Kidney (tissue), 13 donors: ENCODE measurements at regions not wholly inside any gene's neighbourhood (a gene's known extent, or its start where the extent isn't known, plus 50 kb on each side); places are given as distances from the start of the nearest gene placed in this dataset.

Experiments used
- DNase-seq, 5 donors: peaks; one replicate each; pipeline ENCODE4 v3.0.0-alpha.2; 2013 to 2020
- FAIRE-seq: peaks from 2 replicates; lab custom pipeline; 2012; peaks lifted over from hg19 to GRCh38; lab: Jason Lieb, UNC
- H3K27ac ChIP-seq, 2 donors: one replicate each; pipeline ENCODE4 v1.7.0; 2013; ENCODE audit warnings: low read depth in 2 of 2, low read length in 2 of 2, inconsistent platforms in 1 of 2
- H3K27me3 ChIP-seq: one replicate; pipeline ENCODE4 v1.7.1; 2013; ENCODE audit warnings: low read length, inconsistent platforms; ENCODE audit not compliant: control insufficient read depth, insufficient read depth
- H3K36me3 ChIP-seq, 3 donors: one replicate each; pipeline versions ENCODE4 v1.7.0 to v1.7.1; 2013; ENCODE audit warnings: low read length in 3 of 3, control low read depth in 1 of 3, inconsistent platforms in 1 of 3; ENCODE audit not compliant: insufficient read depth in 3 of 3, control insufficient read depth in 2 of 3
- H3K4me1 ChIP-seq, 3 donors: one replicate each; pipeline versions ENCODE4 v1.7.0 to v1.7.1; 2013; ENCODE audit warnings: low read length in 3 of 3, inconsistent platforms in 1 of 3, low read depth in 1 of 3; ENCODE audit not compliant: control insufficient read depth in 2 of 3, insufficient read depth in 2 of 3
- H3K4me3 ChIP-seq, 3 donors: one replicate each; pipeline versions ENCODE4 v1.7.0 to v1.8.1; 2013; ENCODE audit warnings: low read length in 3 of 3, control low read depth in 1 of 3, inconsistent platforms in 1 of 3
- H3K9ac ChIP-seq, 3 donors: one replicate each; pipeline versions ENCODE4 v1.7.0 to v1.7.1; 2013; ENCODE audit warnings: low read length in 3 of 3, control low read depth in 1 of 3, inconsistent platforms in 1 of 3
- H3K9me3 ChIP-seq, 3 donors: one replicate each; pipeline versions ENCODE4 v1.7.0 to v1.7.1; 2013; ENCODE audit warnings: low read length in 3 of 3, control low read depth in 1 of 3, inconsistent platforms in 1 of 3; ENCODE audit not compliant: control insufficient read depth in 2 of 3, insufficient read depth in 1 of 3
- intact Hi-C: fragments of 100-400 bp; cut with DNase I; formaldehyde crosslinking; loops from one replicate; pipeline ENCODE4 v1.11.1; 2022
- TF ChIP-seq, protein P1 (sequence below): IDR thresholded peaks from 3 replicates; pipeline ENCODE4 v1.5.1; 2012; ENCODE audit warnings: mild to moderate bottlenecking, moderate library complexity, borderline replicate concordance; ENCODE audit not compliant: insufficient read depth; ENCODE audit errors: extremely low read depth
- donor health status: control.
- donor health status: control.
- donor health status: control.
- donor health status: control.
- donor health status: control.
- donor health status: DM: yes; HTN: yes; CAD: no.
- donor health status: Normal renal cell carcinoma (clear cell type).

DNA sequence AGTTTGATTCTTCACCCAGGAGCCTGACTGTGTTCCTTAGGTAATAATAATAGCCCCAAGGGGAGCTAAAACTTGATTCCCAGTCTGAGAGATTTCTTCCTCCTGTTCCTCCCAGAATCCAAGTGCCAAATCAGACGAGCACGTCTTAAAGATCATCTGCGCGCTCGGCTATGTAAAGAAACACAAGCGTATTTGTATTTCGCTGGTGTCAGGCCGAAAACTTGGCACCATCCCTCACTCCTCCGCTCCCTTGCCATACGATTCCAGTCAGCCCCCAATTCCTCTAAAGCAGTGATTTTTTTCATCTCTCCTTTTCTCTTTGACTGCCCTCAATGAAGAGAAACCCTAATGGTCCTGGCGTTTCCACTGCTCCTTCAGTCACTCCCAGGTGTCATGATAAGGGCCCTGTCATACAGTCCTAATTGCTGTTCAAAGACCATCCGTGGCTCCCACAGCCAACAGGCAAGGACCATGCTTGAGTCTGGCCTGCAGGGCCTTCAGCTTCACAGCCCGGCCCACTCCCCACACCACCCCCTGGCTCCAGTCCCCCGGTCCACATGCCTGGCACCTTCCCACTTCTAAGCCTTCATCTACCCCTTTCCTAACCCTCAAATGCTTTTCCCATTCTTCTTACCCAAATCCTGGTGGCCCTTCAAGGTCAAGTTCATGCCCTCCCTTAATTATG, 130.8 kb upstream of the ID2 start:
- Histone ChIP-seq H3K4me3 (no peak overlapping the region), H3K4me1 (no peaks in the 10 kb centered on the region), H3K36me3 (no peaks in the 10 kb centered on the region), H3K27ac (no peak overlapping the region), H3K9me3 (no peaks in the 10 kb centered on the region), H3K27me3 (no peaks in the 10 kb centered on the region), H3K9ac (no peak overlapping the region)
- FAIRE-seq (no peak), DNase-seq (peak in 1 of 5 donors; percentile 6)
- intact Hi-C loops, result no loop called here
- TF ChIP-seq, protein P1, sequence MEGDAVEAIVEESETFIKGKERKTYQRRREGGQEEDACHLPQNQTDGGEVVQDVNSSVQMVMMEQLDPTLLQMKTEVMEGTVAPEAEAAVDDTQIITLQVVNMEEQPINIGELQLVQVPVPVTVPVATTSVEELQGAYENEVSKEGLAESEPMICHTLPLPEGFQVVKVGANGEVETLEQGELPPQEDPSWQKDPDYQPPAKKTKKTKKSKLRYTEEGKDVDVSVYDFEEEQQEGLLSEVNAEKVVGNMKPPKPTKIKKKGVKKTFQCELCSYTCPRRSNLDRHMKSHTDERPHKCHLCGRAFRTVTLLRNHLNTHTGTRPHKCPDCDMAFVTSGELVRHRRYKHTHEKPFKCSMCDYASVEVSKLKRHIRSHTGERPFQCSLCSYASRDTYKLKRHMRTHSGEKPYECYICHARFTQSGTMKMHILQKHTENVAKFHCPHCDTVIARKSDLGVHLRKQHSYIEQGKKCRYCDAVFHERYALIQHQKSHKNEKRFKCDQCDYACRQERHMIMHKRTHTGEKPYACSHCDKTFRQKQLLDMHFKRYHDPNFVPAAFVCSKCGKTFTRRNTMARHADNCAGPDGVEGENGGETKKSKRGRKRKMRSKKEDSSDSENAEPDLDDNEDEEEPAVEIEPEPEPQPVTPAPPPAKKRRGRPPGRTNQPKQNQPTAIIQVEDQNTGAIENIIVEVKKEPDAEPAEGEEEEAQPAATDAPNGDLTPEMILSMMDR, result no peak

- H3K27me3 ChIP-seq, result no peaks in the 10 kb centered on the region
- TF ChIP-seq, protein P1, result no peak
- no peaks in the 10 kb centered on the region for H3K36me3 ChIP-seq
- no peak for FAIRE-seq
- no peaks in the 10 kb centered on the region for H3K9me3 ChIP-seq
- peak in 2 of 5 donors; percentile 5 to 18 for DNase-seq
- no peak overlapping the region for H3K9ac ChIP-seq
- H3K27ac ChIP-seq, result no peak overlapping the region
- H3K4me1 ChIP-seq, result no peaks in the 10 kb centered on the region
- no peak overlapping the region for H3K4me3 ChIP-seq
- intact Hi-C loops, result no loop called here
Measured at GRCh38 chr2:8551622-8552074, 130.2 kb upstream of the ID2 start.

DNA sequence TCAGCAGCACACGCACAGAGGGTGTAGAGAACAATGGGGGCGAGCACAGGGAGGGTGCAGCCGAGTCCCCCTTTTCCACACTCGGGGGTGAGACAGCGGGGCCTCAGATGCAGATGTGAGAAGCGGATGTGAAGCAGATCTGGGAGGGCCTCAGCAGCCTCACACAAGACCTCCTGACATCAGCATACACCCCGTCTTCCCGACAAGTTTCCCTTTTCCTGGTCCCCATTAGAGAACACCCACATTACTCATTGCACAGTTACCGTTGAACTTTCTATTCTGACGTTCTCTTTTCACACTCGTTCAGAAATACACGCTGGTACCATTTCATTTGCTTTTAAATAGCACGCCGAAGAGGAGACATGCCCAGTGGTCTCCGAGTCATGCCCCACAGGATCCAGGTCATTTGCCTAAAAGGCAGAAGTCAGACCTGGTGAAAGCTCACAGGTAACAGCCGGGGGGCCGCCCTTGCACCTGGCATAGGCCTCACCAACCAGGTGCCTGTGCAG, 129.5 kb upstream of the ID2 start:
- Histone ChIP-seq H3K9ac (no peak overlapping the region), H3K36me3 (no peaks in the 10 kb centered on the region), H3K4me3 (no peak overlapping the region), H3K9me3 (no peaks in the 10 kb centered on the region), H3K27ac (no peak overlapping the region), H3K27me3 (no peaks in the 10 kb centered on the region), H3K4me1 (no peaks in the 10 kb centered on the region)
- intact Hi-C loops, result no loop called here
- FAIRE-seq, result no peak
- DNase-seq, result peak in 2 of 5 donors; percentile 7 to 22
- TF ChIP-seq, protein P1, result no peak
